Suprapubic skin (tissue), 4 donors: ENCODE measurements at regions not wholly inside any gene's neighbourhood (a gene's known extent, or its start where the extent isn't known, plus 50 kb on each side); places are given as distances from the start of the nearest gene placed in this dataset.

Experiments used
- CTCF ChIP-seq, 2 donors: fragments of 200-600 bp in 1 of 2; fragments of 450-650 bp in 1 of 2; sonication (generic) in 1 of 2; IDR thresholded peaks; one replicate each; pipeline ENCODE4 v1.5.1; 2016 to 2019; ENCODE audit warnings: antibody characterized with exemption in 2 of 2, mild to moderate bottlenecking in 1 of 2, moderate library complexity in 1 of 2
- EP300 ChIP-seq: sonication (generic); formaldehyde crosslinking; IDR thresholded peaks from one replicate; pipeline ENCODE4 v1.6.1; 2017; ENCODE audit warnings: antibody characterized with exemption
- POLR2A ChIP-seq, 2 donors: fragments of 450-650 bp; IDR thresholded peaks; one replicate each; pipeline ENCODE4 v1.6.1; 2017; ENCODE audit warnings: antibody characterized with exemption in 2 of 2, mild to moderate bottlenecking in 2 of 2, moderate library complexity in 2 of 2
- POLR2AphosphoS5 ChIP-seq, 3 donors: sonication (generic); formaldehyde crosslinking; IDR thresholded peaks; one replicate each; pipeline ENCODE4 v1.6.1; 2017; ENCODE audit warnings: antibody characterized with exemption in 3 of 3

GRCh38 chr2:120435671-120436459 lies 89.9 kb downstream of the INHBB start:
- TF ChIP-seq CTCF (IDR thresholded peaks at IDR 0.05) (no peak), POLR2A (IDR thresholded peaks at IDR 0.05) (no peak), POLR2AphosphoS5 (IDR thresholded peaks at IDR 0.05) (no peak), EP300 (no peak)
